Prostate gland (tissue), 2 donors: ENCODE measurements at regions not wholly inside any gene's neighbourhood (a gene's known extent, or its start where the extent isn't known, plus 50 kb on each side); places are given as distances from the start of the nearest gene placed in this dataset.

Experiments
- DNase-seq: peaks from one replicate; pipeline ENCODE4 v3.0.0-alpha.2; 2019; ENCODE audit warnings: low spot score
- H3K27ac ChIP-seq, 2 donors: fragments of 200-600 bp; sonication (generic); 2 replicates each; pipeline ENCODE4 v1.5.1; 2017 to 2019
- H3K27me3 ChIP-seq: fragments of 200-600 bp; sonication (generic); replicated peaks from 2 replicates; pipeline ENCODE4 v1.5.1; 2019; ENCODE audit not compliant: insufficient read depth
- H3K36me3 ChIP-seq, 2 donors: fragments of 200-600 bp; sonication (generic); 1 replicate in 1 of 2; 2 replicates in 1 of 2; pipeline versions ENCODE4 v1.5.1 to v1.8.1; 2017 to 2019
- H3K4me1 ChIP-seq: fragments of 200-600 bp; sonication (generic); replicated peaks from 2 replicates; pipeline ENCODE4 v1.5.1; 2019
- H3K4me3 ChIP-seq, 2 donors: fragments of 200-600 bp; sonication (generic); 2 replicates each; pipeline ENCODE4 v1.5.1; 2017 to 2019
- H3K9me3 ChIP-seq: fragments of 200-600 bp; sonication (generic); 2 replicates; pipeline ENCODE4 v1.5.1; 2017
- POLR2A ChIP-seq: fragments of 450-650 bp; IDR thresholded peaks from one replicate; pipeline ENCODE4 v1.6.1; 2016; ENCODE audit warnings: antibody characterized with exemption, mild to moderate bottlenecking
- POLR2AphosphoS5 ChIP-seq: sonication (generic); formaldehyde crosslinking; IDR thresholded peaks from one replicate; pipeline ENCODE4 v1.6.1; 2017; ENCODE audit warnings: antibody characterized with exemption
- WGBS: methylation state at CpG from one replicate; pipeline ENCODE4 v1.1.5; 2018; 5-methylcytosine and 5-hydroxymethylcytosine counted together
- intact Hi-C: fragments of 100-400 bp; cut with DNase I; formaldehyde crosslinking; loops from one replicate; pipeline ENCODE4 v1.14.2; 2022
- TF ChIP-seq, protein P1 (sequence below), 4 experiments: fragments of 200-600 bp in 2 of 4; fragments of 450-650 bp in 2 of 4; sonication (generic) in 2 of 4; IDR thresholded peaks; 1 replicate in 3 of 4; 2 replicates in 1 of 4; pipeline ENCODE4 v1.5.1; 2016 to 2019; ENCODE audit warnings: antibody characterized with exemption in 4 of 4, mild to moderate bottlenecking in 2 of 4, moderate library complexity in 2 of 4

GRCh38 chr2:181821049-181821448 is 70.5 kb upstream of the ITPRID2 start:
- no peak overlapping the region for H3K4me3 ChIP-seq
- intact Hi-C loops: no loop called here
- no peak overlapping the region for H3K27ac ChIP-seq
- H3K9me3 ChIP-seq: no peaks in the 10 kb centered on the region
- 69% methylated on average over 2 of the region's 2 CpGs for WGBS
- H3K4me1 ChIP-seq: no peaks in the 10 kb centered on the region
- H3K27me3 ChIP-seq: no peaks in the 10 kb centered on the region
- no peak for DNase-seq
- H3K36me3 ChIP-seq: no peaks in the 10 kb centered on the region
- TF ChIP-seq POLR2AphosphoS5: no peak

- Histone ChIP-seq H3K27me3 (no peaks in the 10 kb centered on the region), H3K9me3 (no peaks in the 10 kb centered on the region), H3K36me3 (no peaks in the 10 kb centered on the region), H3K27ac (no peak overlapping the region), H3K4me3 (no peak overlapping the region), H3K4me1 (no peaks in the 10 kb centered on the region)
- 92% methylated on average over 5 of the region's 5 CpGs for WGBS
- TF ChIP-seq POLR2A (no peak), POLR2AphosphoS5 (no peak)
- TF ChIP-seq, protein P1, sequence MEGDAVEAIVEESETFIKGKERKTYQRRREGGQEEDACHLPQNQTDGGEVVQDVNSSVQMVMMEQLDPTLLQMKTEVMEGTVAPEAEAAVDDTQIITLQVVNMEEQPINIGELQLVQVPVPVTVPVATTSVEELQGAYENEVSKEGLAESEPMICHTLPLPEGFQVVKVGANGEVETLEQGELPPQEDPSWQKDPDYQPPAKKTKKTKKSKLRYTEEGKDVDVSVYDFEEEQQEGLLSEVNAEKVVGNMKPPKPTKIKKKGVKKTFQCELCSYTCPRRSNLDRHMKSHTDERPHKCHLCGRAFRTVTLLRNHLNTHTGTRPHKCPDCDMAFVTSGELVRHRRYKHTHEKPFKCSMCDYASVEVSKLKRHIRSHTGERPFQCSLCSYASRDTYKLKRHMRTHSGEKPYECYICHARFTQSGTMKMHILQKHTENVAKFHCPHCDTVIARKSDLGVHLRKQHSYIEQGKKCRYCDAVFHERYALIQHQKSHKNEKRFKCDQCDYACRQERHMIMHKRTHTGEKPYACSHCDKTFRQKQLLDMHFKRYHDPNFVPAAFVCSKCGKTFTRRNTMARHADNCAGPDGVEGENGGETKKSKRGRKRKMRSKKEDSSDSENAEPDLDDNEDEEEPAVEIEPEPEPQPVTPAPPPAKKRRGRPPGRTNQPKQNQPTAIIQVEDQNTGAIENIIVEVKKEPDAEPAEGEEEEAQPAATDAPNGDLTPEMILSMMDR (IDR thresholded peaks at IDR 0.05): no peak
- DNase-seq: no peak
- intact Hi-C loops: no loop called here
These were observed 69.4 kb upstream of the ITPRID2 start for GRCh38 chr2:181822097-181822496.

DNA sequence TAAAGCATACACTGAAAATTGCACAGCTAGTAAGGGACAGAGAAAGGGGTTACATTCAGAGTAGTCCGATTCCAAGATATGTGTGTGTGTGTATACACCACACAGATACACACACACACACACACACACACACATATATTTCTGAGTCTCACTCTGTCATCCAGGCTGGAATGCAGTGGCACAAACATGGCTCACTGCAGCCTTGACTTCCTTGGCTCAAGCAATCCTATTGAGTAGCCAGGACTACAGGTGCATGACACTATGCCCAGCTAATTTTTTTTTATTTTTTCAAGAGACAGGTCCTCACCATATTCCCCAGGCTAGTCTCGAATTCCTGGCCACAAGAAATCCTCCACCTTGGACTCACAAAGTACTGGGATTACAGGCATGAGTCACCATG is 68.1 kb upstream of the ITPRID2 start:
- Histone ChIP-seq H3K27me3 (no peaks in the 10 kb centered on the region), H3K36me3 (no peaks in the 10 kb centered on the region), H3K4me3 (no peak overlapping the region), H3K4me1 (no peaks in the 10 kb centered on the region), H3K27ac (no peak overlapping the region), H3K9me3 (no peaks in the 10 kb centered on the region)
- DNase-seq: no peak
- 88% methylated on average over 2 of the region's 2 CpGs for WGBS
- TF ChIP-seq POLR2AphosphoS5 (no peak), POLR2A (no peak)
- TF ChIP-seq, protein P1 (IDR thresholded peaks at IDR 0.05): no peak
- intact Hi-C loops: no loop called here

DNA sequence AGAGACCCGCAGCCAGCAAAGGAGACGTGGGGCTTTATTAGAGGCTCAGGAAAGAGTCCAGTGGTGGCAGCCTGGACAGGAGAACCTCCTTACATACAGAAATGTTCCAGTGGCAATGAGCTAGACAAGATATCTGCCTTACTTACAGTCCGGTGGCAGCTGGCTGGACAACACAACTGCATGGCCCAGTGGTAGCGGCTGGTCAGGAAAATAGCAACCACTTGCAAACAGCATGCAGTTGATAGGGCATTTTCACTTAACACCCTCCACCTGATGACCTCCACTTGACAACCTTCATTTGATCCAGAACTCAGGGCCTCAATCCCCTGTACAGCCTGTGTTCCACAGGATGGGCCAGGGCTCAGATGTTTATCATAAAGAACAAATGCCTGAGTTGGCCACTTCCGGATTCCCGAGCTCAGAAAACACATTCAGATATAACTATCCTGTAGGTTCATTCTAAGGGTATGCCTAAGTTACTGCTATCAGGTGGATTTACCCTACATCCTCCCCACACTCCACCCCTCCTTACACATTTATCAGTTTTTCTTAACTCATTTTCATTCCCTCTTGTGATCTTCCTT is 63.3 kb upstream of the ITPRID2 start:
- TF ChIP-seq POLR2AphosphoS5 (no peak), POLR2A (no peak)
- TF ChIP-seq, protein P1 (IDR thresholded peaks at IDR 0.05): no peak
- Histone ChIP-seq H3K27ac (no peak overlapping the region), H3K4me1 (no peaks in the 10 kb centered on the region), H3K9me3 (no peaks in the 10 kb centered on the region), H3K27me3 (no peaks in the 10 kb centered on the region), H3K36me3 (no peaks in the 10 kb centered on the region), H3K4me3 (no peak overlapping the region)
- intact Hi-C loops: no loop called here
- 93% methylated on average over 6 of the region's 6 CpGs for WGBS
- DNase-seq: no peak

DNA sequence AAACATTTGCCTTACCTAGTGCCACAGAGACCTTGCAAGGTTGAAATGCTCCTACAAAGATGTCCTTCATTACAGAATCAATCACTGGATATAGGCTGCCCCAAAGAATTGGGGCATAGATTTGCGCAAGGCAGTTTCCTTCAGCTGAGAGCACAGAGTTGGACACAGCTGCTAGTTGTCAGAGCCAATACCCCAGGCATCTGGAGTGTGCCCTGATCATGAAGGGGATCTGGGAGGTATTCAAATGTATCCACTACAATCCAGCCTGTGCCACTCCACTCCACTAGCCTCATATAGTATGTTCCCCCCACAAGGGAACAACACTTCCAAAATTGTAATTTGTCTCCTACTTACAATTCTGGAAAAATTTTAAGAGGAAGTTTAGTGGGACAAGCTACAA is 62.3 kb upstream of the ITPRID2 start:
- Histone ChIP-seq H3K27me3 (no peaks in the 10 kb centered on the region), H3K4me3 (no peak overlapping the region), H3K9me3 (no peaks in the 10 kb centered on the region), H3K27ac (no peak overlapping the region), H3K4me1 (no peaks in the 10 kb centered on the region), H3K36me3 (no peaks in the 10 kb centered on the region)
- intact Hi-C loops: no loop called here
- TF ChIP-seq, protein P1 (IDR thresholded peaks at IDR 0.05): no peak
- TF ChIP-seq POLR2AphosphoS5 (no peak), POLR2A (no peak)
- WGBS: 100% methylated on average over 1 of the region's 1 CpG
- DNase-seq: no peak
